ENCODE measurements at regions not wholly inside any gene's neighbourhood (a gene's known extent, or its start where the extent isn't known, plus 50 kb on each side); places are given as distances from the start of the nearest gene placed in this dataset.

DNA sequence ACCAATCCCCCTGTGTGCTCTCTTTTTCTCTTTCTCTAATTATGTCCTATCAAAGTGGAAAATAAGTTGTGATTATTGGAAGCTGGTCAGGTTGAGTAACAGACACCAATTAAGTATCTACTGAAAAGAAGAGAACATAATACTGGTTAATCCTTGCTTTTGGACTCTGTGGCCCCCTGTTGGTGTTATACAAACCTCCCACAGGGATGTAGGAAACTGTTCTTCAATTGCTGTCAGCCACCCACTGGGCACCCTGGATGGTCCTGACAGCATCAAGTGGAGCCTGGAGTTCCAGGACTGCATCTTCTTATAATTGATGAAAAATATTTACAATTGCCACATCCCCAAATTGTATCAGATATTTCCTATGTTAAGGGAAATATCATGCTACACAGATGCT is 939.7 kb downstream of the KCNMA1 start:
- Histone ChIP-seq H3K9me2 (ENCODE audit: low read depth, low read length) (no peaks in the 10 kb centered on the region), H3K27ac (ENCODE audit: low read depth, low read length, poor library complexity, severe bottlenecking) (no peak overlapping the region), H3K27me3 (ENCODE audit: insufficient read depth, low read length) (no peaks in the 10 kb centered on the region), H3K79me2 (ENCODE audit: insufficient read depth, low read length) (no peaks in the 10 kb centered on the region), H4K20me1 (ENCODE audit: insufficient read depth, low read length) (no peaks in the 10 kb centered on the region), H3K4me2 (ENCODE audit: low read length) (no peak overlapping the region), H3F3A (ENCODE audit: insufficient read depth, low read length) (no peaks in the 10 kb centered on the region), H3K4me1 (ENCODE audit: insufficient read depth, low read length, severe bottlenecking) (no peaks in the 10 kb centered on the region), H3K4me3 (ENCODE audit: low read depth, low read length, poor library complexity, severe bottlenecking) (no peak overlapping the region), H3K9ac (ENCODE audit: low read length) (no peak overlapping the region), H3K9me3 (ENCODE audit: low read length) (no peaks in the 10 kb centered on the region), H2AFZ (ENCODE audit: low read length) (no peak overlapping the region), H3K36me3 (ENCODE audit: insufficient read depth, low read length) (no peaks in the 10 kb centered on the region)
- TF ChIP-seq, protein P1, sequence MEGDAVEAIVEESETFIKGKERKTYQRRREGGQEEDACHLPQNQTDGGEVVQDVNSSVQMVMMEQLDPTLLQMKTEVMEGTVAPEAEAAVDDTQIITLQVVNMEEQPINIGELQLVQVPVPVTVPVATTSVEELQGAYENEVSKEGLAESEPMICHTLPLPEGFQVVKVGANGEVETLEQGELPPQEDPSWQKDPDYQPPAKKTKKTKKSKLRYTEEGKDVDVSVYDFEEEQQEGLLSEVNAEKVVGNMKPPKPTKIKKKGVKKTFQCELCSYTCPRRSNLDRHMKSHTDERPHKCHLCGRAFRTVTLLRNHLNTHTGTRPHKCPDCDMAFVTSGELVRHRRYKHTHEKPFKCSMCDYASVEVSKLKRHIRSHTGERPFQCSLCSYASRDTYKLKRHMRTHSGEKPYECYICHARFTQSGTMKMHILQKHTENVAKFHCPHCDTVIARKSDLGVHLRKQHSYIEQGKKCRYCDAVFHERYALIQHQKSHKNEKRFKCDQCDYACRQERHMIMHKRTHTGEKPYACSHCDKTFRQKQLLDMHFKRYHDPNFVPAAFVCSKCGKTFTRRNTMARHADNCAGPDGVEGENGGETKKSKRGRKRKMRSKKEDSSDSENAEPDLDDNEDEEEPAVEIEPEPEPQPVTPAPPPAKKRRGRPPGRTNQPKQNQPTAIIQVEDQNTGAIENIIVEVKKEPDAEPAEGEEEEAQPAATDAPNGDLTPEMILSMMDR (IDR thresholded peaks at IDR 0.05; ENCODE audit: low read length), result no peak
- TF ChIP-seq EZH2 (IDR thresholded peaks at IDR 0.05; ENCODE audit: borderline replicate concordance, low read length), result no peak

DNA sequence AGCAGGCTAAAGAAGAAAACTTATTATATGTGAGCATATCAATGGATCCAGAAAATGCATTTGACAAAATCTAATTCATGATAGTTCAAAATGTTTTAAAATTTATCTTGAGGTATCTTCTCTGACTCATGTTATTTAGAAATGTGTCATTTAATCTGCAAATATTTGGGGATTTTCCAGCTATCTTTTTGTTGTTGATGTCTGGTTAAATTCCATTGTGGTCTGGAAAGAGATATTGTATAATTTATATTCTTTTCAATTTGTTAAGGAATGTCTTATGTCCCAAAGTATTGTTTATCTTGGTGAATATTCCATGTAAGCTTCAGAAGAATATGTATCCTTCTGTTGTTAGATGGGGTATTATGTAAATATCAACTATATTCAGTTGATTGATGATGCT is 942.5 kb downstream of the KCNMA1 start:
- Histone ChIP-seq H3K27me3 (ENCODE audit: insufficient read depth, low read length) (no peaks in the 10 kb centered on the region), H3K4me1 (ENCODE audit: insufficient read depth, low read length, severe bottlenecking) (no peaks in the 10 kb centered on the region), H3K36me3 (ENCODE audit: insufficient read depth, low read length) (no peaks in the 10 kb centered on the region), H2AFZ (ENCODE audit: low read length) (no peak overlapping the region), H3K4me2 (ENCODE audit: low read length) (no peak overlapping the region), H3K9me2 (ENCODE audit: low read depth, low read length) (no peaks in the 10 kb centered on the region), H3K9me3 (ENCODE audit: low read length) (no peaks in the 10 kb centered on the region), H3K27ac (ENCODE audit: low read depth, low read length, poor library complexity, severe bottlenecking) (no peak overlapping the region), H3F3A (ENCODE audit: insufficient read depth, low read length) (no peaks in the 10 kb centered on the region), H3K4me3 (ENCODE audit: low read depth, low read length, poor library complexity, severe bottlenecking) (no peak overlapping the region), H3K79me2 (ENCODE audit: insufficient read depth, low read length) (no peaks in the 10 kb centered on the region), H3K9ac (ENCODE audit: low read length) (no peak overlapping the region), H4K20me1 (ENCODE audit: insufficient read depth, low read length) (no peaks in the 10 kb centered on the region)
- TF ChIP-seq, protein P1 (IDR thresholded peaks at IDR 0.05; ENCODE audit: low read length), result no peak
- no peak for TF ChIP-seq EZH2 (IDR thresholded peaks at IDR 0.05; ENCODE audit: borderline replicate concordance, low read length)

DNA sequence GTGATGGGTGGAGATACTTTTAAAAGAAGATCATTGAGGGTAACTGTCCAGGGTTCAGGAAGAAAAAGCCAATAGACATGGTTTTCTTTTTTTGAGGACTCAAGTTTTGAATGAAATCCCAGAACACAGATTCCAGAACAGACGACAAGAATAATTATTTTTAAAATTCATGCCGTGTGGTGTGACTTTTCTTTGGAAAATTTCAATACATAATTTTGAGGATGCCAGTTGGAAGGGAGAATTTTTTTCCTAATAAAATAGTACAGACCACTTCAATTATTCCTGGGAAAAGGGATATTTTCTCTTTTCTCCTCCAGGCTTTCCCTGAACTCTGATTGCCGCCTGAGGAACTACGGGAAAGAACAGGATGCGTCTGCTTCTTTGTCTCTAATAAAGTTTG is 951.4 kb downstream of the KCNMA1 start:
- H3K36me3 ChIP-seq (ENCODE audit: insufficient read depth, low read length), result no peaks in the 10 kb centered on the region
- H2AFZ ChIP-seq (ENCODE audit: low read length), result no peak overlapping the region
- no peaks in the 10 kb centered on the region for H3K27me3 ChIP-seq (ENCODE audit: insufficient read depth, low read length)
- H3F3A ChIP-seq (ENCODE audit: insufficient read depth, low read length), result no peaks in the 10 kb centered on the region
- no peaks in the 10 kb centered on the region for H3K9me2 ChIP-seq (ENCODE audit: low read depth, low read length)
- TF ChIP-seq, protein P1 (IDR thresholded peaks at IDR 0.05; ENCODE audit: low read length), result no peak
- TF ChIP-seq EZH2 (IDR thresholded peaks at IDR 0.05; ENCODE audit: borderline replicate concordance, low read length), result no peak
- H3K4me1 ChIP-seq (ENCODE audit: insufficient read depth, low read length, severe bottlenecking), result no peaks in the 10 kb centered on the region
- no peaks in the 10 kb centered on the region for H3K79me2 ChIP-seq (ENCODE audit: insufficient read depth, low read length)
- H4K20me1 ChIP-seq (ENCODE audit: insufficient read depth, low read length), result no peaks in the 10 kb centered on the region
- H3K27ac ChIP-seq (ENCODE audit: low read depth, low read length, poor library complexity, severe bottlenecking), result no peak overlapping the region
- no peak overlapping the region for H3K4me2 ChIP-seq (ENCODE audit: low read length)
- H3K9ac ChIP-seq (ENCODE audit: low read length), result no peak overlapping the region
- no peak overlapping the region for H3K4me3 ChIP-seq (ENCODE audit: low read depth, low read length, poor library complexity, severe bottlenecking)
- no peaks in the 10 kb centered on the region for H3K9me3 ChIP-seq (ENCODE audit: low read length)
